CD4-positive, alpha-beta T cell (primary cell): ENCODE measurements at regions not wholly inside any gene's neighbourhood (a gene's known extent, or its start where the extent isn't known, plus 50 kb on each side); places are given as distances from the start of the nearest gene placed in this dataset.

Experiments used
- ATAC-seq: fragments of 200-7000 bp; cut with Tn5 transposase; one replicate; pipeline ENCODE4 v1.10.0; 2022; ENCODE audit warnings: mild to moderate bottlenecking; ENCODE audit not compliant: poor library complexity
- CTCF ChIA-PET: fragments of 350-600 bp; sonication (Branson Sonifier 250); formaldehyde crosslinking; loops from one replicate; lab custom pipeline; 2021; ENCODE audit warnings: antibody characterized with exemption, inconsistent platforms; lab: Charles Lee
- POLR2A ChIA-PET: fragments of 350-600 bp; sonication (Branson Sonifier 250); formaldehyde crosslinking; loops from one replicate; lab custom pipeline; 2021; ENCODE audit warnings: antibody characterized with exemption, inconsistent platforms; lab: Charles Lee
- DNase-seq, 14 experiments: peaks; one replicate each; pipeline ENCODE4 v3.0.0-alpha.2; 2013 to 2020; ENCODE audit warnings: mixed read lengths in 2 of 14
- H3K27ac ChIP-seq, 2 donors: one replicate each; pipeline versions ENCODE4 v1.5.1 to v1.7.0; 2013; ENCODE audit warnings: low read length in 2 of 2, low read depth in 1 of 2, mild to moderate bottlenecking in 1 of 2
- H3K27me3 ChIP-seq, 2 experiments: 1 replicate in 1 of 2; 2 replicates in 1 of 2; pipeline versions ENCODE4 v1.6.1 to v1.7.0; 2013; ENCODE audit warnings: low read length in 2 of 2, control low read depth in 1 of 2, mild to moderate bottlenecking in 1 of 2, moderate library complexity in 1 of 2; ENCODE audit not compliant: insufficient read depth in 2 of 2, control insufficient read depth in 1 of 2
- H3K36me3 ChIP-seq: one replicate; pipeline ENCODE4 v1.6.1; 2013; ENCODE audit warnings: low read length, control low read depth; ENCODE audit not compliant: insufficient read depth
- H3K4me1 ChIP-seq: one replicate; pipeline ENCODE4 v1.6.1; 2013; ENCODE audit warnings: low read length, control low read depth; ENCODE audit not compliant: insufficient read depth
- H3K4me3 ChIP-seq: one replicate; pipeline ENCODE4 v1.5.1; 2013; ENCODE audit warnings: mild to moderate bottlenecking, low read length, moderate library complexity
- H3K9me3 ChIP-seq, 2 experiments: 1 replicate in 1 of 2; 2 replicates in 1 of 2; pipeline versions ENCODE4 v1.6.1 to v1.7.0; 2013; ENCODE audit warnings: low read length in 2 of 2, mild to moderate bottlenecking in 2 of 2, control low read depth in 1 of 2, moderate library complexity in 1 of 2; ENCODE audit not compliant: control insufficient read depth in 1 of 2, insufficient read depth in 1 of 2
- H3K27ac Mint-ChIP-seq: one replicate; pipeline ENCODE4 v1.8.0; 2020; ENCODE audit warnings: mixed read lengths
- H3K27me3 Mint-ChIP-seq: one replicate; pipeline ENCODE4 v1.8.0; 2021; ENCODE audit warnings: mixed read lengths
- H3K36me3 Mint-ChIP-seq: one replicate; pipeline ENCODE4 v1.8.0; 2021; ENCODE audit warnings: low read depth, mixed read lengths
- H3K4me1 Mint-ChIP-seq: one replicate; pipeline ENCODE4 v1.8.0; 2021; ENCODE audit warnings: low read depth, mixed read lengths
- H3K4me3 Mint-ChIP-seq: one replicate; pipeline ENCODE4 v1.8.0; 2020; ENCODE audit warnings: mild to moderate bottlenecking, mixed read lengths
- H3K9me3 Mint-ChIP-seq: one replicate; pipeline ENCODE4 v1.8.0; 2020; ENCODE audit warnings: mixed read lengths
- CTCF ChIP-seq: fragments of 200-600 bp; IDR thresholded peaks from one replicate; pipeline ENCODE4 v1.8.0; 2022; ENCODE audit warnings: antibody characterized with exemption, mild to moderate bottlenecking
- intact Hi-C, 2 experiments: fragments of 100-400 bp; cut with DNase I in 1 of 2; cut with micrococcal nuclease in 1 of 2; formaldehyde crosslinking; loops; one replicate each; pipeline versions ENCODE4 v1.15.1 to v1.9.0; 2023 to 2025; cut with DNase I, micrococcal nuclease

- Histone ChIP-seq H3K4me1 (no peaks in the 10 kb centered on the region), H3K9me3 (peaks cover 0 to 11% of the 10 kb centered on the region in 2 experiments), H3K27me3 (no peaks in the 10 kb centered on the region), H3K36me3 (no peaks in the 10 kb centered on the region), H3K27ac (no peak overlapping the region), H3K4me3 (no peak overlapping the region)
- ATAC-seq = no peak
- no peak overlapping the region for H3K4me3 Mint-ChIP-seq
- ChIA-PET CTCF (no interaction called here), POLR2A (no interaction called here)
- H3K27ac Mint-ChIP-seq = no peak overlapping the region
- H3K9me3 Mint-ChIP-seq = no peaks in the 10 kb centered on the region
- no peak for TF ChIP-seq CTCF
- no peak for DNase-seq
- H3K4me1 Mint-ChIP-seq = no peaks in the 10 kb centered on the region
- no peaks in the 10 kb centered on the region for H3K36me3 Mint-ChIP-seq
- no peaks in the 10 kb centered on the region for H3K27me3 Mint-ChIP-seq
- intact Hi-C loops = no loop called here
Observed at GRCh38 chr5:117201001-117201400, 626.4 kb upstream of the SEMA6A start.

GRCh38 chr5:117195076-117195475 lies 620.5 kb upstream of the SEMA6A start:
- H3K36me3 Mint-ChIP-seq = no peaks in the 10 kb centered on the region
- no peaks in the 10 kb centered on the region for H3K4me1 ChIP-seq
- CTCF ChIA-PET = no interaction called here
- no peaks in the 10 kb centered on the region for H3K27me3 Mint-ChIP-seq
- POLR2A ChIA-PET = no interaction called here
- no peak overlapping the region for H3K27ac ChIP-seq
- H3K9me3 Mint-ChIP-seq = peaks cover 5% of the 10 kb centered on the region
- H3K27ac Mint-ChIP-seq = no peak overlapping the region
- no peak overlapping the region for H3K4me3 Mint-ChIP-seq
- no peaks in the 10 kb centered on the region for H3K36me3 ChIP-seq
- no peak for ATAC-seq
- TF ChIP-seq CTCF = no peak
- intact Hi-C loops = no loop called here
- H3K4me1 Mint-ChIP-seq = no peaks in the 10 kb centered on the region
- DNase-seq = no peak
- no peak overlapping the region for H3K4me3 ChIP-seq
- H3K27me3 ChIP-seq = no peaks in the 10 kb centered on the region
- no peaks in the 10 kb centered on the region for H3K9me3 ChIP-seq

GRCh38 chr5:117191251-117191650 lies 616.6 kb upstream of the SEMA6A start:
- Histone ChIP-seq H3K36me3 (no peaks in the 10 kb centered on the region), H3K4me3 (no peak overlapping the region), H3K27ac (no peak overlapping the region), H3K4me1 (no peaks in the 10 kb centered on the region), H3K9me3 (no peaks in the 10 kb centered on the region), H3K27me3 (no peaks in the 10 kb centered on the region)
- H3K9me3 Mint-ChIP-seq = peaks cover 7% of the 10 kb centered on the region
- H3K4me3 Mint-ChIP-seq = no peak overlapping the region
- TF ChIP-seq CTCF = no peak
- DNase-seq = no peak
- CTCF ChIA-PET = no interaction called here
- POLR2A ChIA-PET = no interaction called here
- H3K27ac Mint-ChIP-seq = no peak overlapping the region
- no peaks in the 10 kb centered on the region for H3K27me3 Mint-ChIP-seq
- no peaks in the 10 kb centered on the region for H3K36me3 Mint-ChIP-seq
- H3K4me1 Mint-ChIP-seq = no peaks in the 10 kb centered on the region
- intact Hi-C loops = no loop called here
- ATAC-seq = no peak
